ENCODE measurements at regions not wholly inside any gene's neighbourhood (a gene's known extent, or its start where the extent isn't known, plus 50 kb on each side); places are given as distances from the start of the nearest gene placed in this dataset.
"Not testable (repeated sequence)": the region's sequence is repeated elsewhere in the genome, so short reads cannot be mapped to it uniquely, and the experiment has no call there.

GRCh38 chr10:62980687-62981086 lies 152.4 kb upstream of the NRBF2 start:
- no peak overlapping the region for H3K27ac Mint-ChIP-seq
- H3K4me3 Mint-ChIP-seq (ENCODE audit: low read depth) = no peak overlapping the region
- no peaks in the 10 kb centered on the region for H3K9me3 Mint-ChIP-seq (ENCODE audit: low read depth)

GRCh38 chr10:62979921-62980320 lies 153.2 kb upstream of the NRBF2 start:
- H3K4me3 Mint-ChIP-seq (ENCODE audit: low read depth) = no peak overlapping the region
- H3K27ac Mint-ChIP-seq = no peak overlapping the region
- H3K9me3 Mint-ChIP-seq (ENCODE audit: low read depth) = peaks cover 7% of the 10 kb centered on the region
- no peak for TF ChIP-seq CTCF (IDR thresholded peaks at IDR 0.05; ENCODE audit: unreplicated experiment)
- no peak for DNase-seq (ENCODE audit: low spot score, unreplicated experiment)
- H3K4me1 Mint-ChIP-seq (ENCODE audit: low read depth) = peaks cover 10% of the 10 kb centered on the region
- no peaks in the 10 kb centered on the region for H3K36me3 Mint-ChIP-seq (ENCODE audit: insufficient read depth)
- H3K27me3 Mint-ChIP-seq = no peaks in the 10 kb centered on the region

More at GRCh38 chr10:62980687-62981086, 152.4 kb upstream of the NRBF2 start:
- H3K27me3 Mint-ChIP-seq = no peaks in the 10 kb centered on the region
- no peaks in the 10 kb centered on the region for H3K36me3 Mint-ChIP-seq (ENCODE audit: insufficient read depth)
- TF ChIP-seq CTCF (IDR thresholded peaks at IDR 0.05; ENCODE audit: unreplicated experiment) = no peak
- peaks cover 11% of the 10 kb centered on the region for H3K4me1 Mint-ChIP-seq (ENCODE audit: low read depth)
- DNase-seq (ENCODE audit: low spot score, unreplicated experiment) = no peak

GRCh38 chr10:62978482-62978881 lies 154.6 kb upstream of the NRBF2 start:
- TF ChIP-seq CTCF (IDR thresholded peaks at IDR 0.05; ENCODE audit: unreplicated experiment) = no peak
- H3K36me3 Mint-ChIP-seq (ENCODE audit: insufficient read depth) = no peaks in the 10 kb centered on the region
- DNase-seq (ENCODE audit: low spot score, unreplicated experiment) = no peak

GRCh38 chr10:62974795-62975194 lies 158.3 kb upstream of the NRBF2 start:
- not testable (repeated sequence) for H3K4me3 Mint-ChIP-seq (ENCODE audit: low read depth); DNase-seq (ENCODE audit: low spot score, unreplicated experiment); H3K4me1 Mint-ChIP-seq (ENCODE audit: low read depth); H3K27ac Mint-ChIP-seq; H3K36me3 Mint-ChIP-seq (ENCODE audit: insufficient read depth); H3K9me3 Mint-ChIP-seq (ENCODE audit: low read depth); H3K27me3 Mint-ChIP-seq

More at GRCh38 chr10:62978482-62978881, 154.6 kb upstream of the NRBF2 start:
- Mint-ChIP-seq H3K27me3 (no peaks in the 10 kb centered on the region), H3K9me3 (ENCODE audit: low read depth) (peaks cover 9% of the 10 kb centered on the region), H3K4me1 (ENCODE audit: low read depth) (peaks cover 3% of the 10 kb centered on the region), H3K4me3 (ENCODE audit: low read depth) (no peak overlapping the region), H3K27ac (no peak overlapping the region)

GRCh38 chr10:62972103-62972502 lies 155.9 kb upstream of the EGR2 start:
- no peaks in the 10 kb centered on the region for H3K4me1 Mint-ChIP-seq (ENCODE audit: low read depth)
- no peak overlapping the region for H3K27ac Mint-ChIP-seq
- peaks cover 9% of the 10 kb centered on the region for H3K9me3 Mint-ChIP-seq (ENCODE audit: low read depth)
- H3K27me3 Mint-ChIP-seq = no peaks in the 10 kb centered on the region
- H3K36me3 Mint-ChIP-seq (ENCODE audit: insufficient read depth) = no peaks in the 10 kb centered on the region
- no peak for TF ChIP-seq CTCF (IDR thresholded peaks at IDR 0.05; ENCODE audit: unreplicated experiment)
- no peak overlapping the region for H3K4me3 Mint-ChIP-seq (ENCODE audit: low read depth)
- no peak for DNase-seq (ENCODE audit: low spot score, unreplicated experiment)

GRCh38 chr10:62964026-62964425 lies 147.9 kb upstream of the EGR2 start:
- no peaks in the 10 kb centered on the region for H3K36me3 Mint-ChIP-seq (ENCODE audit: insufficient read depth)
- H3K27me3 Mint-ChIP-seq = peaks cover 3% of the 10 kb centered on the region
- DNase-seq (ENCODE audit: low spot score, unreplicated experiment) = no peak
- H3K9me3 Mint-ChIP-seq (ENCODE audit: low read depth) = no peaks in the 10 kb centered on the region
- H3K27ac Mint-ChIP-seq = no peak overlapping the region
- H3K4me1 Mint-ChIP-seq (ENCODE audit: low read depth) = no peaks in the 10 kb centered on the region
- H3K4me3 Mint-ChIP-seq (ENCODE audit: low read depth) = no peak overlapping the region
- TF ChIP-seq CTCF (IDR thresholded peaks at IDR 0.05; ENCODE audit: unreplicated experiment) = no peak

All from progenitor cell of endocrine pancreas (in vitro differentiated cells).